Prostate gland (tissue), 2 donors: ENCODE measurements at regions not wholly inside any gene's neighbourhood (a gene's known extent, or its start where the extent isn't known, plus 50 kb on each side); places are given as distances from the start of the nearest gene placed in this dataset.

Source experiments
- DNase-seq: peaks from one replicate; pipeline ENCODE4 v3.0.0-alpha.2; 2019; ENCODE audit warnings: low spot score
- H3K27ac ChIP-seq, 2 donors: fragments of 200-600 bp; sonication (generic); 2 replicates each; pipeline ENCODE4 v1.5.1; 2017 to 2019
- H3K27me3 ChIP-seq: fragments of 200-600 bp; sonication (generic); replicated peaks from 2 replicates; pipeline ENCODE4 v1.5.1; 2019; ENCODE audit not compliant: insufficient read depth
- H3K36me3 ChIP-seq, 2 donors: fragments of 200-600 bp; sonication (generic); 1 replicate in 1 of 2; 2 replicates in 1 of 2; pipeline versions ENCODE4 v1.5.1 to v1.8.1; 2017 to 2019
- H3K4me1 ChIP-seq: fragments of 200-600 bp; sonication (generic); replicated peaks from 2 replicates; pipeline ENCODE4 v1.5.1; 2019
- H3K4me3 ChIP-seq, 2 donors: fragments of 200-600 bp; sonication (generic); 2 replicates each; pipeline ENCODE4 v1.5.1; 2017 to 2019
- H3K9me3 ChIP-seq: fragments of 200-600 bp; sonication (generic); 2 replicates; pipeline ENCODE4 v1.5.1; 2017
- POLR2A ChIP-seq: fragments of 450-650 bp; IDR thresholded peaks from one replicate; pipeline ENCODE4 v1.6.1; 2016; ENCODE audit warnings: antibody characterized with exemption, mild to moderate bottlenecking
- POLR2AphosphoS5 ChIP-seq: sonication (generic); formaldehyde crosslinking; IDR thresholded peaks from one replicate; pipeline ENCODE4 v1.6.1; 2017; ENCODE audit warnings: antibody characterized with exemption
- WGBS: methylation state at CpG from one replicate; pipeline ENCODE4 v1.1.5; 2018; 5-methylcytosine and 5-hydroxymethylcytosine counted together
- intact Hi-C: fragments of 100-400 bp; cut with DNase I; formaldehyde crosslinking; loops from one replicate; pipeline ENCODE4 v1.14.2; 2022
- TF ChIP-seq, protein P1 (sequence below), 4 experiments: fragments of 200-600 bp in 2 of 4; fragments of 450-650 bp in 2 of 4; sonication (generic) in 2 of 4; IDR thresholded peaks; 1 replicate in 3 of 4; 2 replicates in 1 of 4; pipeline ENCODE4 v1.5.1; 2016 to 2019; ENCODE audit warnings: antibody characterized with exemption in 4 of 4, mild to moderate bottlenecking in 2 of 4, moderate library complexity in 2 of 4

DNA sequence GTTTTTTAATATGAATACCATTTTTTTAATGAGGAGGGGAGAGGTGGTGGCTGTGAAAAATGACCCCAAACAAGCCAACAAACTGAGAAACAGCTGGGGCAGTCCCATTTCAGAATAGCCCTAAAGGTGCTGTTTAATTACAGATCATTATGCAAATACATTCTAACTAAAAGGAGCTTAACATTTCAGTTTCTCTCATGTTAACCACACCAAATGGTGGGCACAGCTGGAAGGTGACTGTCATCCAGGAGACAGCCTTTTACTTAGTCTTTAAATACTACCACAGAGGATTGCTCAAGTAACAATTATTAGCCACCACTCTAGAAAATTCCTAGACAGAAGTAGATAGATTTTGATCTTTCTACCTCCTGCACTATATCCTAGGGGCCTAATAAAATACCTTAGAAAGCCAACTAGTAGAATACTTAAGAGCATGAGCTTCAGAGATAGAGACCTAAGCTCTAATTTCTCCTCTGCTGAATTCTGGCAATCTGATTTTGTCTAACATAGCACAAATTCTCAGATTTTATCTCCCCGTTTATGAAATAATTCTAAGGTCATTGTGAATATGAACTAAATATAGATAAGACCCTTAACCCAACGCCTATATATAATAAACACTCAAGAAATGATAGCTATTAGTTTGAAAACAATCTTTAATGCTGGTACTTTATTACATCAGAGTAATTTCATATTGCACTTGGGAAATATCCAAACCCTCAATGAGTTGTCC is 615.1 kb upstream of the NRSN1 start:
- H3K9me3 ChIP-seq: no peaks in the 10 kb centered on the region
- 77% methylated on average over 2 of the region's 2 CpGs for WGBS
- H3K27me3 ChIP-seq: no peaks in the 10 kb centered on the region
- intact Hi-C loops: no loop called here
- H3K27ac ChIP-seq: no peak overlapping the region
- no peak for DNase-seq
- no peak overlapping the region for H3K4me3 ChIP-seq
- H3K36me3 ChIP-seq: no peaks in the 10 kb centered on the region
- no peaks in the 10 kb centered on the region for H3K4me1 ChIP-seq
- TF ChIP-seq, protein P1, sequence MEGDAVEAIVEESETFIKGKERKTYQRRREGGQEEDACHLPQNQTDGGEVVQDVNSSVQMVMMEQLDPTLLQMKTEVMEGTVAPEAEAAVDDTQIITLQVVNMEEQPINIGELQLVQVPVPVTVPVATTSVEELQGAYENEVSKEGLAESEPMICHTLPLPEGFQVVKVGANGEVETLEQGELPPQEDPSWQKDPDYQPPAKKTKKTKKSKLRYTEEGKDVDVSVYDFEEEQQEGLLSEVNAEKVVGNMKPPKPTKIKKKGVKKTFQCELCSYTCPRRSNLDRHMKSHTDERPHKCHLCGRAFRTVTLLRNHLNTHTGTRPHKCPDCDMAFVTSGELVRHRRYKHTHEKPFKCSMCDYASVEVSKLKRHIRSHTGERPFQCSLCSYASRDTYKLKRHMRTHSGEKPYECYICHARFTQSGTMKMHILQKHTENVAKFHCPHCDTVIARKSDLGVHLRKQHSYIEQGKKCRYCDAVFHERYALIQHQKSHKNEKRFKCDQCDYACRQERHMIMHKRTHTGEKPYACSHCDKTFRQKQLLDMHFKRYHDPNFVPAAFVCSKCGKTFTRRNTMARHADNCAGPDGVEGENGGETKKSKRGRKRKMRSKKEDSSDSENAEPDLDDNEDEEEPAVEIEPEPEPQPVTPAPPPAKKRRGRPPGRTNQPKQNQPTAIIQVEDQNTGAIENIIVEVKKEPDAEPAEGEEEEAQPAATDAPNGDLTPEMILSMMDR (IDR thresholded peaks at IDR 0.05): no peak
- TF ChIP-seq POLR2AphosphoS5 (no peak), POLR2A (no peak)

DNA sequence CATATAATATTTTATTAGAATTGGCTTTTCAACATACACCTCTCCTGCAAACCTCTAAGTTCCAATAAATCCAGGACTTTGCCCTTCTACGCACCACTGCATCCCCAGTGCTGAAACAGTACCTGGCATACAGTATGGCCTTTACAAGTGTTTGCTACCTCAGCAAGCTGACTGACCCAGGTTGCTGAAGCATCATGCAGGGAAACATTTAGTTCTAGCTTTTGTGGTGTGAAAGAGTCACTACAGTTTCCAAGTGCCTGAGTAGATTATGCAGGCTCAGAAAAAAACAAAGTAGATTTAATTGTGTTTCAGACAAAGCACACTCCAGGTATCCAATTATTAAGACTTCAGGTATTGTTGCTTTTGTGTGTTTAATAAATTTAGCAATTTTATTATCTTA is 614.2 kb upstream of the NRSN1 start:
- Histone ChIP-seq H3K36me3 (no peaks in the 10 kb centered on the region), H3K9me3 (no peaks in the 10 kb centered on the region), H3K27ac (no peak overlapping the region), H3K4me3 (no peak overlapping the region), H3K4me1 (no peaks in the 10 kb centered on the region), H3K27me3 (no peaks in the 10 kb centered on the region)
- DNase-seq: no peak
- TF ChIP-seq POLR2A (no peak), POLR2AphosphoS5 (no peak)
- TF ChIP-seq, protein P1 (IDR thresholded peaks at IDR 0.05): no peak
- intact Hi-C loops: no loop called here
- WGBS: 94% methylated on average over 1 of the region's 1 CpG

DNA sequence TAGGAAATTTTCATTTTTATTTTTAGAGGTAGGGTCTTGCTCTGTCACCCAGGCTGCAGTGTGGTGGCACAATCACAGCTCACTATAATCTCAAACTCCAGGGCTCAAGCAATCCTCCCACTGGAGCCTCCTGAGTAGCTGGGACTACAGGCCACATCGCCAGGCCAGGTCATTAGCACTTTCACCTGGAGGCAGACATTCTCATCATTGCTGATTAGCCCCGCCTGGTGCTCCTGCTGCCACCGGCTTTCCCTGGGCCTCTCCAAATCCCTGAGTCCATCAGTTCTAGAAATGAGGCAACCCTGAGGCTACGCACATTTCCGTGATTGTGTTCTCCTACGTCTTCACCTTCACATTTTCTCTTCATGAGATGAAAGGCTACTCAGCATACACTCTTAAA is 607.7 kb upstream of the NRSN1 start:
- no peak for DNase-seq
- intact Hi-C loops: no loop called here
- WGBS: 97% methylated on average over 6 of the region's 6 CpGs

DNA sequence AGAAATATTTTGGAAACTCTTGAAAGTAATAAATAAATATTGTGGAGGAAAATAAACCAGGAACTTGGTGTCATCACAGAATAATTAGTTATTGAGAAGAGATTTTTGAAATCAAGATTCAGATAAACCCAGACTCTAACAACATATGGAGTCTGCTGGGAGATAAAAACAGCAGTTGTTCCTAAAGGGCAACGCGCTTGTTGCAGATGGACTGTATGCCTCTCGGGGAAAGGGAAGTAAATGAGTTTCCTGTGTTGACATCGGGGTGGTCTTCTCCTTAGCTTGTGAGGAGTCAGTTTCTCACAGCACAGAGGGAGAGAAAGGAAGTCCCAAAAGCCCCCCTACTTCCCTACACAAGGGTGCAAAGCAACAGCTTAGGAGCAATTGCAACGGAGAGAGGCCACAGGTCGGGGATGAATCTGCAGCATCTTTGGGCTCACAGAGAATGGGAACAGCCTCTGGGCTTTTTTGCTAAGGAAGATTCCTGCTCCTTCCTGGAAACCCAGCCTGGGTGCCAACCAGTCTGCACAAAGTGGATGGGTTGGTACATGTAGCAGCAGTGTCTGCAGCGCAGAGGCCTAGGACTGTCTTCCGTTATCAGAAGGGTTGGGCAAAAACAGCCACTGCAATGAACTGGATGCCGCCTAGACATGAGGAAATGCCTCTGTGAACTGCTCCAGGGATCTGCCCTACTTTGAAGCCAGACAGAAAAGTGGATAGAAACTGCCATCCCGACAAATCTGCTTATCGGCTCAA is 603.0 kb upstream of the NRSN1 start:
- Histone ChIP-seq H3K4me3 (no peak overlapping the region), H3K36me3 (no peaks in the 10 kb centered on the region), H3K4me1 (no peaks in the 10 kb centered on the region), H3K27me3 (no peaks in the 10 kb centered on the region), H3K27ac (no peak overlapping the region), H3K9me3 (no peaks in the 10 kb centered on the region)
- WGBS: 83% methylated on average over 11 of the region's 11 CpGs
- DNase-seq: no peak
- intact Hi-C loops: no loop called here
- TF ChIP-seq POLR2AphosphoS5 (no peak), POLR2A (no peak)
- TF ChIP-seq, protein P1 (IDR thresholded peaks at IDR 0.05): no peak

More for the DNA sequence above, 607.7 kb upstream of the NRSN1 start:
- Histone ChIP-seq H3K4me1 (no peaks in the 10 kb centered on the region), H3K27ac (no peak overlapping the region), H3K9me3 (no peaks in the 10 kb centered on the region), H3K4me3 (no peak overlapping the region), H3K36me3 (no peaks in the 10 kb centered on the region), H3K27me3 (no peaks in the 10 kb centered on the region)
- TF ChIP-seq POLR2AphosphoS5 (no peak), POLR2A (no peak)
- TF ChIP-seq, protein P1 (IDR thresholded peaks at IDR 0.05): no peak

DNA sequence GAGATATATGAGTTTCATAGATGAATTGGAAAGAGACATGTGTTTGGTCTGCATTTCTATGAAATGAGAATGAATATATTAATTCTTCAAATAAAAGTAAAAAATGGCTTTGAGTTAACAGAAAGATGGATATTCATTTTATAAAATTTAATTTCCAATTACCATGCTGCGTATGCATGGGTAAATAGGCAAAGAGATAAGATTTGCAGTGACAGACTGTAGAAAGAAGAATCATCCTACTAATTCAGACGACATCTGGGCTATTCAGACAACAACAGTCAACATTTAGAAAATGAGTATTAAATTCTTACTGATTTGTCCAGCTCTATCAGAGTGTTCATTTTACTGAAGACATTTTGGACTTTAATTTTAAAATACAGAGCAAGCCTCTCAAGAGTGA is 602.2 kb upstream of the NRSN1 start:
- H3K4me1 ChIP-seq: no peaks in the 10 kb centered on the region
- no peaks in the 10 kb centered on the region for H3K9me3 ChIP-seq
- WGBS: 98% methylated on average over 2 of the region's 2 CpGs
- DNase-seq: no peak
- H3K36me3 ChIP-seq: no peaks in the 10 kb centered on the region
- H3K27ac ChIP-seq: no peak overlapping the region
- intact Hi-C loops: no loop called here
- no peak overlapping the region for H3K4me3 ChIP-seq
- H3K27me3 ChIP-seq: no peaks in the 10 kb centered on the region
- TF ChIP-seq, protein P1 (IDR thresholded peaks at IDR 0.05): no peak
- TF ChIP-seq POLR2A: no peak
- no peak for TF ChIP-seq POLR2AphosphoS5
